LNCAP (cell line): ENCODE measurements at regions not wholly inside any gene's neighbourhood (a gene's known extent, or its start where the extent isn't known, plus 50 kb on each side); places are given as distances from the start of the nearest gene placed in this dataset.

ENCODE experiments used
- CTCF ChIP-seq: fragments of 450-650 bp; IDR thresholded peaks from 2 replicates; pipeline ENCODE4 v1.5.1; 2017; ENCODE audit warnings: mild to moderate bottlenecking

DNA sequence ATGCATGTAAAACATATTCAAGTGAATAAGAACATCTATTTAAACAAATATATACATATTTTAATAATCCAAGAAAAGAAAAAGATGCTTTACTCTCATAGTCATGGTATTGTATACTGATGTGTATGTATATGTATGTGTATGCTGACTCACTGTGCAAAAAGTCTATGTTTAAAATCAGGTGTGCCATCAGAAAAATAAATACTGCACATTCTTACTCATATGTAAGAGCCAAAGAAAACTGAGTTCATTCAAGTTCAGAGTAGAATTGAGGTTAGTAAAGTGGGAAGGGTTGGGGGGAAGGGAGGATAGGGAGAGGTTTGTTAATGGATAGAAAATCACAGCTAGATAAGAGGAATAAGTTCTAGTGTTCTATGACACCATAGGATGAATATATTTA, 403.9 kb upstream of the SMIM31 start:
- no peak for TF ChIP-seq CTCF

DNA sequence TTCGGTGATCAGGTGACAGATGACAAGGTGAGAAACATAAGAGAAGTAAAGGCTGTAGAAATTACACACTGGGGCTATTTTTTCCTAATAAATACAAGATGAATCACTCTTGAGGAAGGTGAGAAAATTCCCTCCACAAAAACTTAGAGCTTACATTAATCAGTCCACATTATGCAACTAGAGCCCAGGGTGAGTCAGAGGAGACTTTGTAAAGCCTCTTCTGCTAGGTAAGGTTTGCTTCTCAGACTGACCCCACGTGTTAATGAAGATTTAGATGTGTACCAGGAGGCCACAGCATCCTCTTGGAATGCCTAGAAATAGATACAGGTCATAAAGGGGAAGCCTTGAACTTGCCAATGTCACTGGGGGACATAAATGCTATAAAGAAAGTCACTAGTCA, 396.0 kb upstream of the SMIM31 start:
- no peak for TF ChIP-seq CTCF

DNA sequence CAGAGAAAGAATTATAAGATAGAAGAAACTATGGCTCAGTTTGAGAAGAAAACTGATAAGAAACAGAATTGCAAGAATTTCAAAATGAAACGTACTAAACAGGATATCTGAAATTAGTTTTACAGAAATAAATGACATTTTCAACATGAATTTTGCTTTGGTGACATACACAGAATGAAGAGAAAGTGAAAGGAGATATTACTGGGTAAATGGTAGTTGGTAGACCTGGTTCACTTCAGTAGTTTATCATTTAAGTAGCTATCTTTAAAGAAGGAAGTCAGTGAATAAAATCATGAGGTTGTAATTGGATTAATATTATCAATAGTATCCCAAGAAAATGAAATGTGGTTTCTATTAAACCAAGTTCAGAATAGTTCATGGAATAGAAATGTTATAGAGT, 395.5 kb upstream of the SMIM31 start:
- no peak for TF ChIP-seq CTCF

DNA sequence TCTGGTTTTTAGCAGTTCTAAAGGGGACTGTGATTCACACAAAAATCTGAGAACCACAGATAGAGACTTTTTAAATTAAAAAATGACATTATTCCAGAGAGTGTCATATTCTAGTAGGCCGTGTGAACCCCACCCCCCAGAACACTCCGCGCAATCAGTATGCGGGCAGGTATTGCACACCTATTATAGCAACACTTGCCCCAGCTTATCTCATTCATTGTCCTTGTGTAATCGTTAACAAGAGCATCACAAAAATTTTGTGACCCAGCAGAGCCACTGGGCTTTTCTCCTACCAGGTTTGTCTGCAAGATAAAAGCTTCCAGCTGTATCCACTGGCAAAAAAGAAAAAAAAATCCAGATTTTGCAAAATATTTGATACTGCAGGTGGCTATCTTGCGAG, 394.1 kb upstream of the SMIM31 start:
- no peak for TF ChIP-seq CTCF

- TF ChIP-seq CTCF, result no peak
These were observed 385.0 kb upstream of the SMIM31 start for GRCh38 chr4:164368894-164369293.

DNA sequence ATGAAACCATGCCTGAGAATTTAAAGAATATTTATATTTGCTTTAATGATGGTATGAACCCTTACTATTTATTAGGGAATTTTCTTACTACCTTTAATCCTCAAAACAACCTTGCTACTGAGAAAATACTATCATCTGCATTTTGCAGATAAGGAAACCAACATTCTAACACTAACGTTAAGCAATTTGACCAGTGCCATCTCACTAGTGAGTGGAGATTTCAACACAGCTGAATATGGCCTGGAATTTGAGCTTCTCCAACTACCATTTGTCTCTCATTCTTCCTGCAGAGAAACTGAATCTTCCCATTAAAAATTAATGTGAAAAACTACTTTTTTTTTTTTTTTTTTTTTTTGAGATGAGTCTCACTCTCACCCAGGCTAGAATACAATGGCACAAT, 380.9 kb upstream of the SMIM31 start:
- no peak for TF ChIP-seq CTCF

DNA sequence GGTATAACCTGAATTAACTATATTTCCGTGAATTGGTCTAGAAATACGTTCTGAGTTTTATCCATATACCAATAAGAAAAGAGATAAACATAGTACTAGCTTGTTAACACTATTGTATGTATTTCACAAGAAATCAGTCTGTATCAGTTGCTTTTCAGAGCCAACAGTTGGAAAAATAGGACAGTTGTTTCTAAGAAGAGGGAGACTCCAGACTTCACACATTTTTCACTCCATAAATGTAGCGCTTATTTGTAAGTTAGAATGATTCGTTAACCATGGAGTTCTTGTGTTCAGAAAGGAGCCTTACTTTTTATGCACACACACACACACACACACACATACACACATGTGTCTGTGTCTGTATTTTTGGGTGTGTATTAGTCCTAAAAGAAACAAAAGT, 376.7 kb upstream of the SMIM31 start:
- TF ChIP-seq CTCF, result no peak

DNA sequence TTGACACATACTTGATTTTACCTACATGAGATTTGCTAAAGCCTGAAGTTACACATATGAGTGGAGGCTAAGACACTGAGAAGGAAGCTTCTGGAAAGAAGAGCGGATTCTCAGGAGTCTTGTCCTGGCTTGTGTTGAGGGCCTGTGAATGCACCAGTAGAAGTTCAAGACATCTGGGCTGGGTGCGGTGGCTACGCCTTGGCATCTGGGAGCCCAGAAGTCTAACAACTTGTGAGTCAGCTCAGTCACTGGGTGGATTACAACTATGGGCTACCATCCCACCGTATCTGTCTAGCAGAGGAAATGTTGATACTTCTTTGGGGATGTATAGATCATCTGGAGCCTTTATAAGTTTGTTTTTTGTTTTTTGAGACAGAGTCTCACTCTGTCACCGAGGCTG, 375.6 kb upstream of the SMIM31 start:
- TF ChIP-seq CTCF, result no peak
